ENCODE measurements at regions not wholly inside any gene's neighbourhood (a gene's known extent, or its start where the extent isn't known, plus 50 kb on each side); places are given as distances from the start of the nearest gene placed in this dataset.
"Not testable (repeated sequence)": the region's sequence is repeated elsewhere in the genome, so short reads cannot be mapped to it uniquely, and the experiment has no call there.

DNA sequence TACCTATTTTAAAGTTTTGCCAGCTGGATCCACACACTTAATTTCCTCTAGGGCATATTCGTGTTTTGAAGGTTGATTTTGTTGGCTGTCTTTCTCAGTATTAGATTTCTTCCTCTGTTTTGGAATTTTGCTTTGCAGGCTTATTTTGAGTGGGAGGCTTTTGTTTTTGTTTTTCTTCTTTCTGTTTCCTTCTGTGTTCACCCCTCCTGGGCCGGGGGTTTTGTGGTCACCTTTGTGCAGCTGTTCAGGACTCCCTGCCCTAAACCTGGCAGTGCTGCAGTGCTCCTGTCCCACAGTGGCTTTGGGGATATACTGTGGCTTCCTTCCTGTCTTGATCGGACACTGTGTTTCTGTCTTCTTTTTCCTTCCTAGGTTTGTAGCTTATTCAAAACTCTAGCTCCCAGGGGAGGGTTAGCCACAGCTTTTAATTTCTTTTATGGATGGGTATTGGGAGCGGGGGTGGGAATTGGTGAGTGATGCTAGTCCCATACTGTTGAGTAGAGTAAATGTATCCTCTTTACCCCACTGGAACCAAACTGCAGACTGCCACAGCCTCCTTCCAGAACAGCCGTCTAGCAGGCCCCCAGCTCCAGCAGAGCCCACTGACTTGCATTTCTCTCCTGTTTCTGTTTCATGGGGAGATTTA is 228.7 kb upstream of the FZD8 start:
- Histone ChIP-seq H3K27ac (no peak overlapping the region), H3K27me3 (no peaks in the 10 kb centered on the region), H3K9me3 (no peaks in the 10 kb centered on the region), H3K36me3 (no peaks in the 10 kb centered on the region), H3K4me1 (no peaks in the 10 kb centered on the region), H3K4me3 (no peak overlapping the region)
- no peak for ATAC-seq (ENCODE audit: low FRiP score in 2 of 2)
- no peak for TF ChIP-seq EP300 (IDR thresholded peaks at IDR 0.05)
- TF ChIP-seq POLR2AphosphoS5 (IDR thresholded peaks at IDR 0.05), result no peak
- no peak for TF ChIP-seq CTCF (IDR thresholded peaks at IDR 0.05)
- TF ChIP-seq POLR2A (IDR thresholded peaks at IDR 0.05), result no peak
- no peak for DNase-seq
- WGBS, 2 donors, result 49 to 53% methylated on average over 5 of the region's 5 CpGs

DNA sequence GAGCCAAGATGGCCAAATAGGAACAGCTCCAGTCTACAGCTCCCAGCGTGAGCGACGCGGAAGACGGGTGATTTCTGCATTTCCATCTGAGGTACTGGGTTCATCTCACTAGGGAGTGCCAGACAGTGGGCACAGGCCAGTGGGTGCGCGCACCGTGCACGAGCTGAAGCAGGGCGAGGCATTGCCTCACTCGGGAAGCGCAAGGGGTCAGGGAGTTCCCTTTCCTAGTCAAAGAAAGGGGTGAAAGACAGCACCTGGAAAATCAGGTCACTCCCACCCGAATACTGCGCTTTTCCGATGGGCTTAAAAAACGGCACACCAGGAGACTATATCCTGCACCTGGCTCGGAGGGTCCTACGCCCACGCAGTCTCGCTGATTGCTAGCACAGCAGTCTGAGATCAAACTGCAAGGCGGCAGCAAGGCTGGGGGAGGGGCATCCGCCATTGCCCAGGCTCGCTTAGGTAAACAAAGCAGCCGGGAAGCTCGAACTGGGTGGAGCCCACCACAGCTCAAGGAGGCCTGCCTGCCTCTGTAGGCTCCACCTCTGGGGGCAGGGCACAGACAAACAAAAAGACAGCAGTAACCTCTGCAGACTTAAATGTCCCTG is 216.7 kb upstream of the FZD8 start:
- not testable (repeated sequence) for H3K9me3 ChIP-seq; H3K36me3 ChIP-seq; H3K27ac ChIP-seq; ATAC-seq (ENCODE audit: low FRiP score in 2 of 2); H3K4me3 ChIP-seq; H3K4me1 ChIP-seq; H3K27me3 ChIP-seq
- DNase-seq, result peak in 1 of 2 donors; percentile 24
- WGBS, 2 donors, result 80 to 88% methylated on average over 21 of the region's 25 CpGs

GRCh38 chr10:35857860-35858259 is 215.8 kb upstream of the FZD8 start:
- no peak for DNase-seq
- no peak overlapping the region for H3K4me3 ChIP-seq
- H3K9me3 ChIP-seq, result peaks cover 0 to 4% (median 2%) of the 10 kb centered on the region in 4 donors
- no peak for ATAC-seq (ENCODE audit: low FRiP score in 2 of 2)
- H3K27me3 ChIP-seq, result no peaks in the 10 kb centered on the region
- 70 to 71% methylated on average over 1 of the region's 1 CpG for WGBS, 2 donors
- no peaks in the 10 kb centered on the region for H3K36me3 ChIP-seq
- TF ChIP-seq POLR2A (IDR thresholded peaks at IDR 0.05) (no peak), EP300 (IDR thresholded peaks at IDR 0.05) (no peak), POLR2AphosphoS5 (IDR thresholded peaks at IDR 0.05) (no peak), CTCF (IDR thresholded peaks at IDR 0.05) (no peak)
- H3K4me1 ChIP-seq, result no peaks in the 10 kb centered on the region
- H3K27ac ChIP-seq, result no peak overlapping the region

DNA sequence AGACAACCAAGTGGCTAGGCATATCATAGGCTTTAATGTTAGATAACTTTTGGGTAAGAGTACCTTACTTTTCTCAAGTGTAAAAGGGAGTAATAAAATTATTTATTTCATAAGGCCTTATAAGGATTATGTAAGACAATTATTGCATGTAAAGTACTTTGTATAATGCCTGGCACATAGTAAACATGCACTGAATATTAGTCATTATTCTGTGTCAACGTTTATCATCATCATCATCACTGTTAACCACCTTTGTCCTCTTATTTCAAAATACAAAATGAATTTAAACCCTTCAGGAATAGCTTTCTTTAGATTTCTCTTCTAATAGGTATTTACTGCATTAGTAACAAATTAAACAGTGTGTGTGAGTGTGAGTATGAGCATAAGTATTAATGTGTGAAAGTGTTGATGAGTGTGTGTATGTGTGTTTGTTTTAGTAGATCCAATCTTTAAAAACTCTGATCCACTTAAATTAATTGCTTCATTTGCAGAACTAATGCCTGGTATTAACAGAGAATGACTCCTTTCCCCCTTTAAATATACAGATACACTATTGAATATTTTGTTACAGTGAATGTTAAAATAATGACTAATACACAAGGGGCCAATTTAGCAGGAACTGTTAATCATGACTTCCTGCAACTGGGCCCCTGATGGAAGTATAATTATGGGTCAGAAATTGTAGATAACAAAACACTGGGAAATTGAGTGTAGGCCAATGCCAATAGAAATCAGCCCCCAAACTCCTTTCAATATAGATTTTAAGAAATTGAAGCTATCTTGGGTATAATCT is 213.3 kb upstream of the FZD8 start:
- Histone ChIP-seq H3K4me1 (no peaks in the 10 kb centered on the region), H3K36me3 (no peaks in the 10 kb centered on the region), H3K9me3 (peaks cover 0 to 4% (median 2%) of the 10 kb centered on the region in 4 donors), H3K27me3 (no peaks in the 10 kb centered on the region), H3K4me3 (no peak overlapping the region), H3K27ac (no peak overlapping the region)
- no peak for TF ChIP-seq POLR2AphosphoS5 (IDR thresholded peaks at IDR 0.05)
- TF ChIP-seq CTCF (IDR thresholded peaks at IDR 0.05), result no peak
- no peak for TF ChIP-seq EP300 (IDR thresholded peaks at IDR 0.05)
- TF ChIP-seq POLR2A (IDR thresholded peaks at IDR 0.05), result no peak
- ATAC-seq (ENCODE audit: low FRiP score in 2 of 2) (no peak), DNase-seq (no peak)
- 69 to 76% methylated on average over 1 of the region's 1 CpG for WGBS, 2 donors

DNA sequence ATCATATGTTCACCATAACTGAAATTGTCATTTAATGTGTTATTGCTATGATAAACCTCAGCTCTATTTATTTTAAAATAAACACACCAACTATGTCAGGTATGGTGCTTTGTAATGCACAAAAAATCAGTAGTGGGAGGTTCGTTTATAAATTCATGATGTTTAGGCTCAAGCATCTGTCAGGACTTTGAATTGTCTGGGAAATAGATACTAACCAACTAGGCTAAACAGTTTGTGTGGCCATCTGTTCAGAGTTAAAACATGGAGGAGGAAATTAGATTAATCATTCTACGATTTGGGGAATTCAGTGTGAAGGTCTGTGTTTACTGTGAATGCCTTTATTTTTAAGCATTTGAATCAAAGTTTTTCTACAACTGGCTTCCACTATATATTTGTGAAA is 212.6 kb upstream of the FZD8 start:
- Histone ChIP-seq H3K27me3 (no peaks in the 10 kb centered on the region), H3K4me3 (no peak overlapping the region), H3K4me1 (no peaks in the 10 kb centered on the region), H3K36me3 (no peaks in the 10 kb centered on the region), H3K9me3 (peaks cover 0 to 4% (median 2%) of the 10 kb centered on the region in 4 donors), H3K27ac (no peak overlapping the region)
- TF ChIP-seq CTCF (IDR thresholded peaks at IDR 0.05) (no peak), POLR2A (IDR thresholded peaks at IDR 0.05) (no peak), POLR2AphosphoS5 (IDR thresholded peaks at IDR 0.05) (no peak), EP300 (IDR thresholded peaks at IDR 0.05) (no peak)
- WGBS, 2 donors, result 77 to 78% methylated on average over 2 of the region's 2 CpGs
- no peak for DNase-seq
- no peak for ATAC-seq (ENCODE audit: low FRiP score in 2 of 2)

Measured in upper lobe of left lung (tissue), 6 donors.